DMS153 (cell line): ENCODE measurements at regions not wholly inside any gene's neighbourhood (a gene's known extent, or its start where the extent isn't known, plus 50 kb on each side); places are given as distances from the start of the nearest gene placed in this dataset.
"Not testable (repeated sequence)": the region's sequence is repeated elsewhere in the genome, so short reads cannot be mapped to it uniquely, and the experiment has no call there.

ENCODE experiments used
- DNase-seq: peaks from one replicate; lab custom pipeline; 2025; lab: John Stamatoyannopoulos, UW

- no peak for DNase-seq
These were observed 564.1 kb upstream of the ATXN7L3B start for GRCh38 chr12:73973486-73973885.

- no peak for DNase-seq
These were observed 553.1 kb upstream of the ATXN7L3B start for GRCh38 chr12:73984552-73984951.

GRCh38 chr12:73991138-73991537, 546.5 kb upstream of the ATXN7L3B start:
- DNase-seq = no peak

GRCh38 chr12:73998894-73999293, 538.7 kb upstream of the ATXN7L3B start:
- DNase-seq = no peak

- DNase-seq = no peak
These were observed 522.5 kb upstream of the ATXN7L3B start for GRCh38 chr12:74015118-74015517.

GRCh38 chr12:74016324-74016723, 521.3 kb upstream of the ATXN7L3B start:
- not testable (repeated sequence) for DNase-seq

- DNase-seq = no peak
These were observed 518.8 kb upstream of the ATXN7L3B start for GRCh38 chr12:74018849-74019248.

GRCh38 chr12:74021937-74022336, 515.7 kb upstream of the ATXN7L3B start:
- DNase-seq = peak; percentile 35

- no peak for DNase-seq
These were observed 506.6 kb upstream of the ATXN7L3B start for GRCh38 chr12:74031045-74031444.

GRCh38 chr12:74033531-74033930, 504.1 kb upstream of the ATXN7L3B start:
- DNase-seq = no peak

- DNase-seq = not testable (repeated sequence)
These were observed 498.5 kb upstream of the ATXN7L3B start for GRCh38 chr12:74039138-74039537.

GRCh38 chr12:74043343-74043742, 494.3 kb upstream of the ATXN7L3B start:
- DNase-seq = no peak

GRCh38 chr12:74049348-74049747, 488.3 kb upstream of the ATXN7L3B start:
- no peak for DNase-seq

GRCh38 chr12:74051848-74052247, 485.8 kb upstream of the ATXN7L3B start:
- no peak for DNase-seq

GRCh38 chr12:74066476-74066875, 471.2 kb upstream of the ATXN7L3B start:
- DNase-seq = peak; percentile 33

GRCh38 chr12:74071182-74071581, 466.5 kb upstream of the ATXN7L3B start:
- DNase-seq = no peak

- no peak for DNase-seq
These were observed 460.7 kb upstream of the ATXN7L3B start for GRCh38 chr12:74076918-74077317.

- no peak for DNase-seq
These were observed 432.2 kb upstream of the ATXN7L3B start for GRCh38 chr12:74105434-74105833.

- DNase-seq = no peak
These were observed 428.9 kb upstream of the ATXN7L3B start for GRCh38 chr12:74108729-74109128.

- DNase-seq = peak; percentile 19
These were observed 425.8 kb upstream of the ATXN7L3B start for GRCh38 chr12:74111688-74112360.

GRCh38 chr12:74119811-74120362, 417.7 kb upstream of the ATXN7L3B start:
- no peak for DNase-seq

GRCh38 chr12:74120644-74121043, 417.0 kb upstream of the ATXN7L3B start:
- no peak for DNase-seq

GRCh38 chr12:74129702-74130101, 407.9 kb upstream of the ATXN7L3B start:
- no peak for DNase-seq

- DNase-seq = no peak
These were observed 393.2 kb upstream of the ATXN7L3B start for GRCh38 chr12:74144396-74144795.
